Kidney epithelial cell (primary cell): ENCODE measurements at regions not wholly inside any gene's neighbourhood (a gene's known extent, or its start where the extent isn't known, plus 50 kb on each side); places are given as distances from the start of the nearest gene placed in this dataset.

Experiments
- DNase-seq: peaks from one replicate; pipeline ENCODE4 v3.0.0-alpha.2; 2010; ENCODE audit warnings: low read depth
- H3K27me3 ChIP-seq: 2 replicates; pipeline ENCODE4 v1.6.0; 2011; ENCODE audit warnings: low read length; ENCODE audit not compliant: control insufficient read depth, insufficient read depth
- H3K36me3 ChIP-seq: 2 replicates; pipeline ENCODE4 v1.5.1; 2011; ENCODE audit warnings: low read length; ENCODE audit not compliant: control insufficient read depth, insufficient read depth
- H3K4me3 ChIP-seq: 2 replicates; pipeline ENCODE4 v1.5.1; 2011; ENCODE audit warnings: low read depth, mild to moderate bottlenecking, control low read depth, low read length
- TF ChIP-seq, protein P1 (sequence below): IDR thresholded peaks from 2 replicates; pipeline ENCODE4 v1.5.1; 2011; ENCODE audit warnings: mild to moderate bottlenecking, moderate library complexity, low read length, control low read depth, inconsistent platforms; ENCODE audit not compliant: insufficient read depth, poor library complexity, severe bottlenecking

DNA sequence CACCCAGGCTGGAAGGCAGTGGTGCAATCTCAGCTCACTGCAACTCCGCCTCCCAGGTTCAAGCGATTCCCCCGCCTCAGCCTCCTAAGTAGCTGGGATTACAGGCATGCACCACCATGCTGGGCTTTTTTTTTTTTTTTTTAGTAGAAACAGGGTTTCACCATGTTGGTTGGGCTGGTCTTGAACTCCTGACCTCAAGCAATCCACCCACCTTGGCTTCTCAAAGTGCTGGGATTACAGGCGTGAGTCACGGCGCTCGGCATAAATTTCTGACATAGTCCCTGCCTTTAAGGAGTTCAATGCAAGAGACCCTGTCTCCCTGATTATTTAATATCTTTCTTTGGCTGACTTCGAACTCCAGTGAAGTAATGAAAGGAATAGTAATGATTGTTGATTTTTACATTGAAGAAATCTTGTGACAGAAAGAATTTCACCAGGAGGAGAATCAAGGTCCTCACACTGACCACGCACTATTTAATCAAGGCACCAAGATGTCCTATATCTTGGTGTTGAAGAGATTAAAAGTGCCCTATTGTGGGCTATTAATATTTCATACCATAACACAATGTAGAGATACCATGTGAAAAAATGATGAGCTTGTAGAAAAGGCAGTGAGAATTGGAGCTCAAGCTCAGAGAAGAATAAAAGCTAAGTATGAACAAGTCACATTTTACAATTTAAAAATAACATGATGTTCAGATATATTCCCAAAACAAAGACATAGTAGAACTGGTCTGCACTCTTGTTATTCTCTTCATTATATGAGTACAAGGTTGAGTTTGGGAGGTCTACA lies 71.6 kb upstream of the BLID start:
- TF ChIP-seq, protein P1, sequence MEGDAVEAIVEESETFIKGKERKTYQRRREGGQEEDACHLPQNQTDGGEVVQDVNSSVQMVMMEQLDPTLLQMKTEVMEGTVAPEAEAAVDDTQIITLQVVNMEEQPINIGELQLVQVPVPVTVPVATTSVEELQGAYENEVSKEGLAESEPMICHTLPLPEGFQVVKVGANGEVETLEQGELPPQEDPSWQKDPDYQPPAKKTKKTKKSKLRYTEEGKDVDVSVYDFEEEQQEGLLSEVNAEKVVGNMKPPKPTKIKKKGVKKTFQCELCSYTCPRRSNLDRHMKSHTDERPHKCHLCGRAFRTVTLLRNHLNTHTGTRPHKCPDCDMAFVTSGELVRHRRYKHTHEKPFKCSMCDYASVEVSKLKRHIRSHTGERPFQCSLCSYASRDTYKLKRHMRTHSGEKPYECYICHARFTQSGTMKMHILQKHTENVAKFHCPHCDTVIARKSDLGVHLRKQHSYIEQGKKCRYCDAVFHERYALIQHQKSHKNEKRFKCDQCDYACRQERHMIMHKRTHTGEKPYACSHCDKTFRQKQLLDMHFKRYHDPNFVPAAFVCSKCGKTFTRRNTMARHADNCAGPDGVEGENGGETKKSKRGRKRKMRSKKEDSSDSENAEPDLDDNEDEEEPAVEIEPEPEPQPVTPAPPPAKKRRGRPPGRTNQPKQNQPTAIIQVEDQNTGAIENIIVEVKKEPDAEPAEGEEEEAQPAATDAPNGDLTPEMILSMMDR: no peak
- H3K27me3 ChIP-seq: no peaks in the 10 kb centered on the region
- no peak overlapping the region for H3K4me3 ChIP-seq
- DNase-seq: no peak
- H3K36me3 ChIP-seq: no peaks in the 10 kb centered on the region

DNA sequence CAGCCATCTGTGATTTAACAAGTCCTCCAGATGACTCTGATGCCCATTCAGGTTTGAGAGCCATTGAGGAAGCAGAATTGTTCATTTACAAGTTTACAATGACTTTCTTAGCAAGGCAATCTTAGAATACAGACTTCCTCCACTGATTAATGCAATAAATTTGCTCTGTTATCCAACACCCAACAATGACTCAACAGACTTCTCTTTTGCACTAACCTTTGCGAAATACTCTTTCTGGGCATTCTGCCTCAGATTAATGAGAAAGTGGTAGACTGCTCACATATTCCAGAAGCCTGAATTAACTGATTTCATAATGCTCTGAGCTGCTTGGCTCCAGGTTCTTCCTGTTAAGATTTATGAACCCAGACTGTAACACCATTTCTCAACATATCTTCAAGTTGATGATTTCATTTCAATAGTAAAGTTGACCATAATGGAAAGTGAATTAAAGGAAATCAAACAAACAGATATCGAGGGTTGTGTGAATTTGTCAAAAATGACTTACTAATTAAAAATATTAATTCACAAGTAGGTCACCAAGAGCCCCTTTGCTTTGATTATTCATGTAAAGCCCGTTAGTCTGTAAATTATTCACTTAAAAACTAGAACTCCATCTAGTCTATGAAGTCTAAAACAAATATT lies 70.5 kb upstream of the BLID start:
- no peaks in the 10 kb centered on the region for H3K27me3 ChIP-seq
- H3K36me3 ChIP-seq: no peaks in the 10 kb centered on the region
- DNase-seq: no peak
- TF ChIP-seq, protein P1: no peak
- H3K4me3 ChIP-seq: no peak overlapping the region

DNA sequence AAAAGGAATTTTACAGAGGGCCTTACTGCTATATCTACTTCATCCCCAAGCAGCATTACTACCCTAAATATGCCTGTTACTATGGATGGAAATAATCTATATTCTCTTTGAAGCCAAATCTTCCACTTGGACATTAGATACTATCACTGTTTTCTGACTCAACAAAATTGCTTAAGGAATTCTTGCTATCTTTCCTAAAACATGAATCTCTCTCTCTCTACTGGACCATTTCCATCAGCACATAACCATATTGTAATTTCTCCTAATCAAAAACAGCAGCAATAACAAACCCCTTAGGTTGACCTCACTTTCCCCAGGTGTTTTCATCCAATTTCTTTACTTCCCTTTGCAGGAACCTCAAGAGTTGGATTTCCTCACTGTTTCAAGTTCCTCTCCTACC lies 67.9 kb upstream of the BLID start:
- Histone ChIP-seq H3K36me3 (no peaks in the 10 kb centered on the region), H3K4me3 (no peak overlapping the region), H3K27me3 (no peaks in the 10 kb centered on the region)
- TF ChIP-seq, protein P1: no peak
- no peak for DNase-seq

DNA sequence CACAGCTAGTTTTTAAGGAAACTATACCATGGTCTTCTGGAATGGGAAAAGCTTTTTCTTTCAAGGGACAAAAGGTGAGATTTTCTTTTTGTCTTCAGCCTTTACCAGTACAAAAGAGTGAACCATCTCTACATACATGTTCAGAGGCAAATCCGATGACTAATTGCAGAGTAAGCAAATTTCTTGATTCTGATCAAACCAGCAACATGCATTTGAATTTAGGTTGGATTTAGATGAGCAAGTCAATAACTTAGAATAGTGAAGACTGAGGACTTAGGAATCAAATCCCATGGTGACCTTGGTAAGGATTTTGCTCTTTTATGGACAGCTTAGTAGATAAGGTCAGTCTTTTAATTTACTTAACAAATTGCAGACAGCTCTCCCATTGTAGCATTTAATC lies 65.9 kb upstream of the BLID start:
- Histone ChIP-seq H3K27me3 (no peaks in the 10 kb centered on the region), H3K4me3 (no peak overlapping the region), H3K36me3 (peaks cover 1% of the 10 kb centered on the region)
- DNase-seq: no peak
- TF ChIP-seq, protein P1: no peak

DNA sequence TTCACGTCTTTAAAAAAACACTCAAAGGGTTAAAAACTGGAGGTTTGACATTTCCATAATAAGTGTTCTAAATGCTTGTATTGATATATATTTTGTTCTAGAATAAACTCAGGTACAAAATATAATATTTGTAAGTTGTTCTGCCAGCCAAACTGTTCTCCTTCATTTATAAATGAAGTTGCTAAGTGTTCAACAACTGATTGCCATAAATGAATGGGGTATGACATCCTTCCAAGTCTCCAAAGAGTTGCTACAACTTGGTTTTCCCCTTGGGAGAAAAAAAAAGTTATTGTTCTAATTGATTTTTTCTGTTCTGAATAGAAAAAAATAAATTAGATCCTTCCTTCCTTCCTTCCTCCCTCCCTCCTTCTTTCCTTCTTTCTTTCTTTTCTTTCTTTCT lies 65.4 kb upstream of the BLID start:
- H3K36me3 ChIP-seq: peaks cover 1% of the 10 kb centered on the region
- no peak for DNase-seq
- TF ChIP-seq, protein P1: no peak
- H3K27me3 ChIP-seq: no peaks in the 10 kb centered on the region
- H3K4me3 ChIP-seq: no peak overlapping the region
